ENCODE measurements at regions not wholly inside any gene's neighbourhood (a gene's known extent, or its start where the extent isn't known, plus 50 kb on each side); places are given as distances from the start of the nearest gene placed in this dataset.

GRCh38 chr17:33701910-33702309, 408.8 kb upstream of the ASIC2 start:
- no TSS peak for BruUV-seq (replicated peaks)
- no peak for DNase-seq
- WGBS, 2 experiments (ENCODE audit: extremely low coverage in 2 of 2, insufficient read length in 1 of 2) = no CpG with 5 or more reads among the region's 6 CpGs
- Histone ChIP-seq H3K9me3 (ENCODE audit: control insufficient read depth, insufficient read depth, low read length) (no peaks in the 10 kb centered on the region), H2BK5ac (ENCODE audit: low read depth, low read length, poor library complexity, severe bottlenecking) (no peak overlapping the region), H3K4me3 (ENCODE audit: insufficient read depth, low read depth, low read length) (no peak overlapping the region), H3K36me3 (ENCODE audit: control insufficient read depth, insufficient read depth, low read length) (no peaks in the 10 kb centered on the region), H4K5ac (ENCODE audit: low read depth, low read length) (no peak overlapping the region), H2BK15ac (ENCODE audit: low read depth, low read length) (no peak overlapping the region), H3K27me3 (ENCODE audit: control insufficient read depth, insufficient read depth, low read length) (no peaks in the 10 kb centered on the region), H4K20me1 (ENCODE audit: insufficient read depth, low read length) (no peaks in the 10 kb centered on the region), H3K4me2 (ENCODE audit: low read depth, low read length) (no peak overlapping the region), H4K8ac (ENCODE audit: low read depth in 2 of 2, low read length in 2 of 2) (no peak overlapping the region), H3K14ac (replicated peaks; ENCODE audit: low read depth, low read length) (no peak overlapping the region), H3K4me1 (ENCODE audit: control insufficient read depth, insufficient read depth, low read length) (no peaks in the 10 kb centered on the region), H3K9me1 (ENCODE audit: insufficient read depth, low read length) (no peaks in the 10 kb centered on the region), H2AK5ac (ENCODE audit: low read depth, low read length) (no peak overlapping the region), H3K79me1 (ENCODE audit: low read depth in 1 of 2, low read length in 2 of 2) (no peaks in the 10 kb centered on the region), H3K27ac (ENCODE audit: insufficient read depth, low read length) (no peak overlapping the region), H3K23ac (ENCODE audit: low read depth, low read length) (no peak overlapping the region), H4K91ac (ENCODE audit: insufficient read depth, low read depth, low read length) (no peak overlapping the region), H3K56ac (ENCODE audit: extremely low read depth, insufficient read depth, low read length) (no peak overlapping the region), H2BK20ac (ENCODE audit: low read depth, low read length) (no peak overlapping the region), H2AFZ (replicated peaks; ENCODE audit: low read length, poor library complexity) (no peak overlapping the region), H3K4ac (ENCODE audit: low read depth, low read length) (no peak overlapping the region), H2BK120ac (ENCODE audit: low read depth, low read length) (no peak overlapping the region), H2AK9ac (replicated peaks; ENCODE audit: low read depth, low read length, poor library complexity) (no peak overlapping the region), H3K18ac (ENCODE audit: low read depth, low read length) (no peak overlapping the region), H3K9ac (ENCODE audit: low read depth, low read length) (no peak overlapping the region)
- in situ Hi-C loops (cut with MboI; ENCODE audit: low sequenced_read_pairs) = no loop called here
- ChIA-PET CTCF (no interaction called here), POLR2A (ENCODE audit: unreplicated experiment) (no interaction called here)
- intact Hi-C loops (cut with micrococcal nuclease) = no loop called here
- dilution Hi-C loops (cut with HindIII; ENCODE audit: low sequenced_read_pairs, unreplicated experiment) = no loop called here
- TF ChIP-seq RCOR1 (IDR thresholded peaks at IDR 0.05; ENCODE audit: insufficient replicate concordance, low read length) (no peak), MAZ (IDR thresholded peaks at IDR 0.05; ENCODE audit: borderline replicate concordance, low read depth, low read length) (no peak), RAD21 (IDR thresholded peaks at IDR 0.05; ENCODE audit: low read length) (no peak), CEBPB (IDR thresholded peaks at IDR 0.05; ENCODE audit: low read depth, low read length) (no peak), RFX5 (IDR thresholded peaks at IDR 0.05; ENCODE audit: low read depth, low read length) (no peak), POLR2A (IDR thresholded peaks at IDR 0.05; ENCODE audit: low read depth, low read length) (no peak), MXI1 (IDR thresholded peaks at IDR 0.05; ENCODE audit: borderline replicate concordance, low read depth, low read length) (no peak), SMC3 (IDR thresholded peaks at IDR 0.05; ENCODE audit: low read depth, low read length) (no peak), FOS (IDR thresholded peaks at IDR 0.05; ENCODE audit: low read depth, low read length) (no peak), ELK1 (IDR thresholded peaks at IDR 0.05; ENCODE audit: borderline replicate concordance, low read depth, low read length) (no peak), USF2 (IDR thresholded peaks at IDR 0.05; ENCODE audit: low read depth, low read length) (no peak), NFE2L2 (IDR thresholded peaks at IDR 0.05; ENCODE audit: low read depth, low read length) (no peak), CHD1 (IDR thresholded peaks at IDR 0.05; ENCODE audit: low read depth, low read length) (no peak), MAFK (IDR thresholded peaks at IDR 0.05; ENCODE audit: low read depth, low read length) (no peak), CTCF (conservative IDR thresholded peaks at IDR 0.05; ENCODE audit: low read depth, low read length) (no peak), BHLHE40 (IDR thresholded peaks at IDR 0.05; ENCODE audit: low read depth, low read length) (no peak)
- no peak for ATAC-seq (ENCODE audit: low read depth)

Measured in IMR-90 (cell line).